A673 (cell line): ENCODE measurements at regions not wholly inside any gene's neighbourhood (a gene's known extent, or its start where the extent isn't known, plus 50 kb on each side); places are given as distances from the start of the nearest gene placed in this dataset.

ENCODE experiments used
- BruUV-seq: library from RNA; stranded (reverse); fragments of 400-500 nt; replicated peaks from 2 replicates; lab custom pipeline; 2021; lab: Mats Ljungman, UMichigan
- CTCF ChIA-PET: fragments of 300-600 bp; sonication (Branson Sonifier 250); formaldehyde crosslinking; loops from one replicate; lab custom pipeline; 2022; ENCODE audit warnings: antibody characterized with exemption; lab: Charles Lee
- POLR2A ChIA-PET: fragments of 300-600 bp; sonication (Branson Sonifier 250); formaldehyde crosslinking; loops from one replicate; lab custom pipeline; 2022; ENCODE audit warnings: antibody characterized with exemption; ENCODE audit not compliant: low non-redundant PET; lab: Charles Lee
- DNase-seq: peaks from one replicate; pipeline ENCODE4 v3.0.0-alpha.2; 2015; ENCODE audit warnings: low spot score
- H3K27ac ChIP-seq: fragments of 200-600 bp; sonication (generic); 2 replicates; pipeline ENCODE4 v1.5.1; 2016; ENCODE audit warnings: mixed run types, low read depth, mild to moderate bottlenecking, mixed read lengths, antibody characterized with exemption, low read length; ENCODE audit not compliant: poor library complexity, severe bottlenecking
- H3K27me3 ChIP-seq: fragments of 200-600 bp; sonication (generic); replicated peaks from 2 replicates; pipeline ENCODE4 v1.6.1; 2017; ENCODE audit warnings: mixed run types, low read depth, mild to moderate bottlenecking, mixed read lengths, antibody characterized with exemption, low read length; ENCODE audit not compliant: insufficient read depth, poor library complexity
- H3K36me3 ChIP-seq: fragments of 200-600 bp; sonication (generic); 2 replicates; pipeline ENCODE4 v1.6.1; 2016; ENCODE audit warnings: mixed run types, mild to moderate bottlenecking, mixed read lengths, antibody characterized with exemption, low read length; ENCODE audit not compliant: insufficient read depth, poor library complexity, severe bottlenecking
- H3K4me1 ChIP-seq: fragments of 200-600 bp; sonication (generic); 2 replicates; pipeline ENCODE4 v1.6.1; 2017; ENCODE audit warnings: mixed run types, mild to moderate bottlenecking, mixed read lengths, antibody characterized with exemption, low read length; ENCODE audit not compliant: insufficient read depth, poor library complexity, severe bottlenecking
- H3K4me3 ChIP-seq: fragments of 200-600 bp; sonication (generic); 2 replicates; pipeline ENCODE4 v1.5.1; 2016; ENCODE audit warnings: low read depth, mixed run types, mild to moderate bottlenecking, mixed read lengths, low read length; ENCODE audit not compliant: poor library complexity, severe bottlenecking
- H3K9me3 ChIP-seq: fragments of 200-600 bp; sonication (generic); 2 replicates; pipeline ENCODE4 v1.6.1; 2016; ENCODE audit warnings: mixed run types, low read depth, mild to moderate bottlenecking, mixed read lengths, antibody characterized with exemption, low read length; ENCODE audit not compliant: poor library complexity, severe bottlenecking
- EZH2 ChIP-seq: fragments of 200-600 bp; sonication (generic); IDR thresholded peaks from 2 replicates; pipeline ENCODE4 v1.6.1; 2017; ENCODE audit warnings: borderline replicate concordance, low read depth, mild to moderate bottlenecking, mixed read lengths, antibody characterized with exemption, low read length; ENCODE audit not compliant: poor library complexity, severe bottlenecking
- intact Hi-C: fragments of 100-400 bp; cut with micrococcal nuclease; formaldehyde crosslinking; loops from one replicate; pipeline ENCODE4 v1.10.0; 2022; ENCODE audit not compliant: unreplicated experiment
- TF ChIP-seq, protein P1 (sequence below): fragments of 300-800, 200-600 bp; sonication (generic); conservative IDR thresholded peaks from 2 replicates; pipeline ENCODE4 v1.5.1; 2017; ENCODE audit warnings: low read depth, mild to moderate bottlenecking, antibody characterized with exemption, low read length, moderate library complexity, mixed read lengths

GRCh38 chr1:38287036-38287435 lies 240.4 kb upstream of the POU3F1 start:
- ChIA-PET POLR2A (no interaction called here), CTCF (no interaction called here)
- intact Hi-C loops = no loop called here
- no peak overlapping the region for H3K4me3 ChIP-seq
- H3K27ac ChIP-seq = no peak overlapping the region
- no peak for DNase-seq
- H3K36me3 ChIP-seq = no peaks in the 10 kb centered on the region
- BruUV-seq = no TSS peak
- no peaks in the 10 kb centered on the region for H3K9me3 ChIP-seq
- no peaks in the 10 kb centered on the region for H3K4me1 ChIP-seq
- no peaks in the 10 kb centered on the region for H3K27me3 ChIP-seq
- TF ChIP-seq, protein P1, sequence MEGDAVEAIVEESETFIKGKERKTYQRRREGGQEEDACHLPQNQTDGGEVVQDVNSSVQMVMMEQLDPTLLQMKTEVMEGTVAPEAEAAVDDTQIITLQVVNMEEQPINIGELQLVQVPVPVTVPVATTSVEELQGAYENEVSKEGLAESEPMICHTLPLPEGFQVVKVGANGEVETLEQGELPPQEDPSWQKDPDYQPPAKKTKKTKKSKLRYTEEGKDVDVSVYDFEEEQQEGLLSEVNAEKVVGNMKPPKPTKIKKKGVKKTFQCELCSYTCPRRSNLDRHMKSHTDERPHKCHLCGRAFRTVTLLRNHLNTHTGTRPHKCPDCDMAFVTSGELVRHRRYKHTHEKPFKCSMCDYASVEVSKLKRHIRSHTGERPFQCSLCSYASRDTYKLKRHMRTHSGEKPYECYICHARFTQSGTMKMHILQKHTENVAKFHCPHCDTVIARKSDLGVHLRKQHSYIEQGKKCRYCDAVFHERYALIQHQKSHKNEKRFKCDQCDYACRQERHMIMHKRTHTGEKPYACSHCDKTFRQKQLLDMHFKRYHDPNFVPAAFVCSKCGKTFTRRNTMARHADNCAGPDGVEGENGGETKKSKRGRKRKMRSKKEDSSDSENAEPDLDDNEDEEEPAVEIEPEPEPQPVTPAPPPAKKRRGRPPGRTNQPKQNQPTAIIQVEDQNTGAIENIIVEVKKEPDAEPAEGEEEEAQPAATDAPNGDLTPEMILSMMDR = no peak
- no peak for TF ChIP-seq EZH2

GRCh38 chr1:38285807-38286530 lies 239.4 kb upstream of the POU3F1 start:
- POLR2A ChIA-PET = interaction anchor here (0.5 kb wide), 1 partner anchor 248 kb away, joined by 3 read pairs; no protein-coding TSS in a partner anchor
- Histone ChIP-seq H3K27me3 (no peaks in the 10 kb centered on the region), H3K4me3 (no peak overlapping the region), H3K36me3 (no peaks in the 10 kb centered on the region), H3K9me3 (no peaks in the 10 kb centered on the region), H3K27ac (no peak overlapping the region), H3K4me1 (no peaks in the 10 kb centered on the region)
- TF ChIP-seq, protein P1 = no peak
- TF ChIP-seq EZH2 = no peak
- intact Hi-C loops = no loop called here
- CTCF ChIA-PET = no interaction called here
- BruUV-seq = no TSS peak
- DNase-seq = peak; percentile 12

GRCh38 chr1:38284953-38285352 lies 238.4 kb upstream of the POU3F1 start:
- BruUV-seq = no TSS peak
- no peak overlapping the region for H3K27ac ChIP-seq
- no peaks in the 10 kb centered on the region for H3K4me1 ChIP-seq
- CTCF ChIA-PET = no interaction called here
- POLR2A ChIA-PET = no interaction called here
- no peaks in the 10 kb centered on the region for H3K9me3 ChIP-seq
- intact Hi-C loops = no loop called here
- no peaks in the 10 kb centered on the region for H3K27me3 ChIP-seq
- DNase-seq = no peak
- TF ChIP-seq EZH2 = no peak
- TF ChIP-seq, protein P1 = no peak
- no peak overlapping the region for H3K4me3 ChIP-seq
- no peaks in the 10 kb centered on the region for H3K36me3 ChIP-seq
